ENCODE measurements at regions not wholly inside any gene's neighbourhood (a gene's known extent, or its start where the extent isn't known, plus 50 kb on each side); places are given as distances from the start of the nearest gene placed in this dataset.

- no peak overlapping the region for H3K4me3 ChIP-seq (ENCODE audit: low read length)
These were observed 638.9 kb upstream of the AGA start for GRCh38 chr4:178081176-178081575.

DNA sequence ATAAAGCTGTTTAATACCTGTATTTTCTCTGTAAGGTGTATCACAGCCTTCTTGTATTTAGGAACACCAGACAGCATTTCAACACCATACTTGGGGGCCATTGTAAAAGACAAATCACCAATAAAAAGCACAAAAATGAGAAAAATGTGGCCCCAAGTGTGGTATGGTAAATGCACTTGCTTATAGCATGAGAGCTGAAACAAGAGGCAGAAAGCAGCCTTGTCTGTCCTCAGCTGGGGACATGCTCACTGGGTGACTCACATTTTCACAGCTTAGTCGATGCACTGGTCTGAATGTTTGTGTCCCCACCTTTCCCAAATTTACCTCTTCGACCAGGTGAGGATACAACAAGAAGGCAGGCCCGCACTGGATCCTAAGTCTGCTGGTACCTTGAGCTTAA, 639.7 kb upstream of the AGA start:
- Histone ChIP-seq H3K56ac (ENCODE audit: low read length) (no peak overlapping the region), H3K4me2 (ENCODE audit: low read length) (no peak overlapping the region), H3K4me1 (ENCODE audit: control insufficient read depth, low read depth, low read length) (no peaks in the 10 kb centered on the region), H3K4me3 (ENCODE audit: low read length) (no peak overlapping the region), H2BK120ac (ENCODE audit: low read depth, low read length) (no peak overlapping the region), H2AK5ac (ENCODE audit: low read length) (no peak overlapping the region), H4K5ac (ENCODE audit: low read length) (no peak overlapping the region), H3K18ac (ENCODE audit: low read length) (no peak overlapping the region), H3K23ac (ENCODE audit: low read length) (no peak overlapping the region), H3K79me1 (ENCODE audit: low read length) (no peaks in the 10 kb centered on the region), H3K27ac (ENCODE audit: low read depth, low read length) (no peak overlapping the region), H3K4ac (ENCODE audit: low read depth, low read length) (no peak overlapping the region), H3K36me3 (ENCODE audit: control insufficient read depth, insufficient read depth, low read length) (no peaks in the 10 kb centered on the region), H3K27me3 (ENCODE audit: insufficient read depth, low read length, poor library complexity) (no peaks in the 10 kb centered on the region), H3K9ac (ENCODE audit: low read length) (no peak overlapping the region), H4K8ac (ENCODE audit: low read depth, low read length) (no peak overlapping the region), H3K79me2 (ENCODE audit: control insufficient read depth, insufficient read depth, low read length) (no peaks in the 10 kb centered on the region), H2BK5ac (ENCODE audit: low read length) (no peak overlapping the region), H2BK15ac (replicated peaks; ENCODE audit: low read depth) (no peak overlapping the region)
- DNase-seq = peak; percentile 55
- no CpG with 5 or more reads among the region's 3 CpGs for WGBS (ENCODE audit: extremely low coverage, insufficient coverage, low lambda C conversion rate)

More at GRCh38 chr4:178081176-178081575, 638.9 kb upstream of the AGA start:
- Histone ChIP-seq H3K9ac (ENCODE audit: low read length) (no peak overlapping the region), H3K79me1 (ENCODE audit: low read length) (no peaks in the 10 kb centered on the region), H3K27ac (ENCODE audit: low read depth, low read length) (no peak overlapping the region), H4K5ac (ENCODE audit: low read length) (no peak overlapping the region), H3K4ac (ENCODE audit: low read depth, low read length) (no peak overlapping the region), H3K56ac (ENCODE audit: low read length) (no peak overlapping the region), H2BK5ac (ENCODE audit: low read length) (no peak overlapping the region), H3K18ac (ENCODE audit: low read length) (no peak overlapping the region), H3K4me1 (ENCODE audit: control insufficient read depth, low read depth, low read length) (no peaks in the 10 kb centered on the region), H2AK5ac (ENCODE audit: low read length) (no peak overlapping the region), H4K8ac (ENCODE audit: low read depth, low read length) (no peak overlapping the region), H2BK15ac (replicated peaks; ENCODE audit: low read depth) (no peak overlapping the region), H3K36me3 (ENCODE audit: control insufficient read depth, insufficient read depth, low read length) (no peaks in the 10 kb centered on the region), H3K4me2 (ENCODE audit: low read length) (no peak overlapping the region), H2BK120ac (ENCODE audit: low read depth, low read length) (no peak overlapping the region), H3K23ac (ENCODE audit: low read length) (no peak overlapping the region), H3K79me2 (ENCODE audit: control insufficient read depth, insufficient read depth, low read length) (no peaks in the 10 kb centered on the region), H3K27me3 (ENCODE audit: insufficient read depth, low read length, poor library complexity) (no peaks in the 10 kb centered on the region)
- 100% methylated on average over 2 of the region's 2 CpGs for WGBS (ENCODE audit: extremely low coverage, insufficient coverage, low lambda C conversion rate)
- DNase-seq = no peak

DNA sequence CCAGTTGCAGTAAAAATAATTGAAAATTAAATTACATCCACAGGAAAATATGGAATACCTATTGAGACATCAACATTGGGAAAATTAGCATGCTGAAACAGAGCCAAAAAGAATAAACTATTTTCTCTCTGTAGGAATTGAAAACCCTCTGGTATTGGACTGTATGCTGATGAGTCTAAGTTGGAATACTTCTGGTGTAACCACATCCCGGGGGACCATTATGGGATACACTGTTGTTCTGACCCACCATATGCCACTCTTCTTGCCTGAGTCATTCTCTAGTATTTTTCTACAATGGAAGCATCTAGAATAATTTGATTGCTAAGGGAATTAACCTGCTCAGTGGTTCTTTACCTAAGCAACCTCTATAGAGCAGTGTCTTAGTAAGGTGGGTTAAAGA, 640.7 kb upstream of the AGA start:
- Histone ChIP-seq H2BK120ac (ENCODE audit: low read depth, low read length) (no peak overlapping the region), H3K79me1 (ENCODE audit: low read length) (no peaks in the 10 kb centered on the region), H2BK15ac (replicated peaks; ENCODE audit: low read depth) (no peak overlapping the region), H2BK5ac (ENCODE audit: low read length) (no peak overlapping the region), H3K4ac (ENCODE audit: low read depth, low read length) (no peak overlapping the region), H4K8ac (ENCODE audit: low read depth, low read length) (no peak overlapping the region), H2AK5ac (ENCODE audit: low read length) (no peak overlapping the region), H3K79me2 (ENCODE audit: control insufficient read depth, insufficient read depth, low read length) (no peaks in the 10 kb centered on the region), H3K18ac (ENCODE audit: low read length) (no peak overlapping the region), H4K5ac (ENCODE audit: low read length) (no peak overlapping the region), H3K9ac (ENCODE audit: low read length) (no peak overlapping the region), H3K27me3 (ENCODE audit: insufficient read depth, low read length, poor library complexity) (no peaks in the 10 kb centered on the region), H3K27ac (ENCODE audit: low read depth, low read length) (no peak overlapping the region), H3K4me3 (ENCODE audit: low read length) (no peak overlapping the region), H3K4me2 (ENCODE audit: low read length) (no peak overlapping the region), H3K36me3 (ENCODE audit: control insufficient read depth, insufficient read depth, low read length) (no peaks in the 10 kb centered on the region), H3K23ac (ENCODE audit: low read length) (no peak overlapping the region), H3K4me1 (ENCODE audit: control insufficient read depth, low read depth, low read length) (no peaks in the 10 kb centered on the region), H3K56ac (ENCODE audit: low read length) (no peak overlapping the region)
- DNase-seq = no peak
- no CpG with 5 or more reads among the region's 1 CpG for WGBS (ENCODE audit: extremely low coverage, insufficient coverage, low lambda C conversion rate)

GRCh38 chr4:178083968-178084367, 641.7 kb upstream of the AGA start:
- Histone ChIP-seq H3K9ac (ENCODE audit: low read length) (no peak overlapping the region), H3K27ac (ENCODE audit: low read depth, low read length) (no peak overlapping the region), H2BK15ac (replicated peaks; ENCODE audit: low read depth) (no peak overlapping the region), H2AK5ac (ENCODE audit: low read length) (no peak overlapping the region), H3K4me3 (ENCODE audit: low read length) (no peak overlapping the region), H3K4me2 (ENCODE audit: low read length) (no peak overlapping the region), H3K4me1 (ENCODE audit: control insufficient read depth, low read depth, low read length) (no peaks in the 10 kb centered on the region), H3K27me3 (ENCODE audit: insufficient read depth, low read length, poor library complexity) (no peaks in the 10 kb centered on the region), H2BK120ac (ENCODE audit: low read depth, low read length) (no peak overlapping the region), H2BK5ac (ENCODE audit: low read length) (no peak overlapping the region), H4K8ac (ENCODE audit: low read depth, low read length) (no peak overlapping the region), H3K23ac (ENCODE audit: low read length) (no peak overlapping the region), H3K4ac (ENCODE audit: low read depth, low read length) (no peak overlapping the region), H3K36me3 (ENCODE audit: control insufficient read depth, insufficient read depth, low read length) (no peaks in the 10 kb centered on the region), H3K79me2 (ENCODE audit: control insufficient read depth, insufficient read depth, low read length) (no peaks in the 10 kb centered on the region), H4K5ac (ENCODE audit: low read length) (no peak overlapping the region), H3K56ac (ENCODE audit: low read length) (no peak overlapping the region), H3K79me1 (ENCODE audit: low read length) (no peaks in the 10 kb centered on the region), H3K18ac (ENCODE audit: low read length) (no peak overlapping the region)
- no CpG with 5 or more reads among the region's 5 CpGs for WGBS (ENCODE audit: extremely low coverage, insufficient coverage, low lambda C conversion rate)
- DNase-seq = no peak

GRCh38 chr4:178086320-178086719, 644.1 kb upstream of the AGA start:
- WGBS (ENCODE audit: extremely low coverage, insufficient coverage, low lambda C conversion rate) = no CpG with 5 or more reads among the region's 2 CpGs
- no peaks in the 10 kb centered on the region for H3K4me1 ChIP-seq (ENCODE audit: control insufficient read depth, low read depth, low read length)
- H2BK5ac ChIP-seq (ENCODE audit: low read length) = no peak overlapping the region
- H3K23ac ChIP-seq (ENCODE audit: low read length) = no peak overlapping the region
- H3K18ac ChIP-seq (ENCODE audit: low read length) = no peak overlapping the region
- H2AK5ac ChIP-seq (ENCODE audit: low read length) = no peak overlapping the region
- H3K79me2 ChIP-seq (ENCODE audit: control insufficient read depth, insufficient read depth, low read length) = no peaks in the 10 kb centered on the region
- no peak overlapping the region for H3K27ac ChIP-seq (ENCODE audit: low read depth, low read length)
- no peak overlapping the region for H2BK120ac ChIP-seq (ENCODE audit: low read depth, low read length)
- peak; percentile 72 for DNase-seq
- no peak overlapping the region for H2BK15ac ChIP-seq (replicated peaks; ENCODE audit: low read depth)
- no peak overlapping the region for H4K5ac ChIP-seq (ENCODE audit: low read length)
- no peaks in the 10 kb centered on the region for H3K79me1 ChIP-seq (ENCODE audit: low read length)
- no peak overlapping the region for H3K4ac ChIP-seq (ENCODE audit: low read depth, low read length)
- H3K4me2 ChIP-seq (ENCODE audit: low read length) = no peak overlapping the region
- H3K27me3 ChIP-seq (ENCODE audit: insufficient read depth, low read length, poor library complexity) = no peaks in the 10 kb centered on the region
- no peak overlapping the region for H3K56ac ChIP-seq (ENCODE audit: low read length)
- H4K8ac ChIP-seq (ENCODE audit: low read depth, low read length) = no peak overlapping the region
- no peak overlapping the region for H3K4me3 ChIP-seq (ENCODE audit: low read length)
- no peaks in the 10 kb centered on the region for H3K36me3 ChIP-seq (ENCODE audit: control insufficient read depth, insufficient read depth, low read length)
- H3K9ac ChIP-seq (ENCODE audit: low read length) = no peak overlapping the region

- no peak overlapping the region for H3K18ac ChIP-seq (ENCODE audit: low read length)
- no peak overlapping the region for H3K56ac ChIP-seq (ENCODE audit: low read length)
- H2BK5ac ChIP-seq (ENCODE audit: low read length) = no peak overlapping the region
- H3K36me3 ChIP-seq (ENCODE audit: control insufficient read depth, insufficient read depth, low read length) = no peaks in the 10 kb centered on the region
- no peaks in the 10 kb centered on the region for H3K27me3 ChIP-seq (ENCODE audit: insufficient read depth, low read length, poor library complexity)
- no peak overlapping the region for H3K23ac ChIP-seq (ENCODE audit: low read length)
- H2AK5ac ChIP-seq (ENCODE audit: low read length) = no peak overlapping the region
- no peak overlapping the region for H3K4ac ChIP-seq (ENCODE audit: low read depth, low read length)
- no peak overlapping the region for H3K4me2 ChIP-seq (ENCODE audit: low read length)
- no peaks in the 10 kb centered on the region for H3K79me1 ChIP-seq (ENCODE audit: low read length)
- no peaks in the 10 kb centered on the region for H3K4me1 ChIP-seq (ENCODE audit: control insufficient read depth, low read depth, low read length)
- no peak overlapping the region for H3K9ac ChIP-seq (ENCODE audit: low read length)
- no peak overlapping the region for H4K8ac ChIP-seq (ENCODE audit: low read depth, low read length)
- no peak overlapping the region for H2BK15ac ChIP-seq (replicated peaks; ENCODE audit: low read depth)
- WGBS (ENCODE audit: extremely low coverage, insufficient coverage, low lambda C conversion rate) = no CpG with 5 or more reads among the region's 20 CpGs
- H2BK120ac ChIP-seq (ENCODE audit: low read depth, low read length) = no peak overlapping the region
- no peaks in the 10 kb centered on the region for H3K79me2 ChIP-seq (ENCODE audit: control insufficient read depth, insufficient read depth, low read length)
- H3K27ac ChIP-seq (ENCODE audit: low read depth, low read length) = no peak overlapping the region
- H3K4me3 ChIP-seq (ENCODE audit: low read length) = no peak overlapping the region
- DNase-seq = no peak
- no peak overlapping the region for H4K5ac ChIP-seq (ENCODE audit: low read length)
These were observed 648.6 kb upstream of the AGA start for GRCh38 chr4:178090640-178091411.

Data from mesendoderm (in vitro differentiated cells).